ENCODE measurements at regions not wholly inside any gene's neighbourhood (a gene's known extent, or its start where the extent isn't known, plus 50 kb on each side); places are given as distances from the start of the nearest gene placed in this dataset.

- no peak for DNase-seq (ENCODE audit: low spot score)
These were observed 2212.7 kb upstream of the PCDH20 start for GRCh38 chr13:63628310-63628709.

GRCh38 chr13:63625869-63626268 lies 2210.2 kb upstream of the PCDH20 start:
- no peak for DNase-seq (ENCODE audit: low spot score)

- DNase-seq (ENCODE audit: low spot score), result no peak
These were observed 2199.4 kb upstream of the PCDH20 start for GRCh38 chr13:63614874-63615612.

GRCh38 chr13:63607153-63607552 lies 2191.5 kb upstream of the PCDH20 start:
- no peak for DNase-seq (ENCODE audit: low spot score)

GRCh38 chr13:63605962-63606361 lies 2190.3 kb upstream of the PCDH20 start:
- DNase-seq (ENCODE audit: low spot score), result no peak

- no peak for DNase-seq (ENCODE audit: low spot score)
These were observed 2189.8 kb upstream of the PCDH20 start for GRCh38 chr13:63605403-63605802.

- DNase-seq (ENCODE audit: low spot score), result no peak
These were observed 2180.2 kb upstream of the PCDH20 start for GRCh38 chr13:63595811-63596210.

- DNase-seq (ENCODE audit: low spot score), result no peak
These were observed 2170.8 kb upstream of the PCDH20 start for GRCh38 chr13:63586467-63586866.

GRCh38 chr13:63578796-63579195 lies 2163.1 kb upstream of the PCDH20 start:
- no peak for DNase-seq (ENCODE audit: low spot score)

- DNase-seq (ENCODE audit: low spot score), result no peak
These were observed 2151.4 kb upstream of the PCDH20 start for GRCh38 chr13:63567031-63567430.

GRCh38 chr13:63554157-63554556 lies 2138.5 kb upstream of the PCDH20 start:
- no peak for DNase-seq (ENCODE audit: low spot score)

- DNase-seq (ENCODE audit: low spot score), result no peak
These were observed 2136.1 kb upstream of the PCDH20 start for GRCh38 chr13:63551731-63552130.

- no peak for DNase-seq (ENCODE audit: low spot score)
These were observed 2130.9 kb upstream of the PCDH20 start for GRCh38 chr13:63546524-63546923.

GRCh38 chr13:63542770-63543169 lies 2127.1 kb upstream of the PCDH20 start:
- no peak for DNase-seq (ENCODE audit: low spot score)

- DNase-seq (ENCODE audit: low spot score), result no peak
These were observed 2125.7 kb upstream of the PCDH20 start for GRCh38 chr13:63541336-63541735.

GRCh38 chr13:63540061-63540460 lies 2124.4 kb upstream of the PCDH20 start:
- DNase-seq (ENCODE audit: low spot score), result no peak

- no peak for DNase-seq (ENCODE audit: low spot score)
These were observed 2101.7 kb upstream of the PCDH20 start for GRCh38 chr13:63517371-63517770.

- DNase-seq (ENCODE audit: low spot score), result no peak
These were observed 2100.5 kb upstream of the PCDH20 start for GRCh38 chr13:63516124-63516523.

GRCh38 chr13:63514886-63515285 lies 2099.2 kb upstream of the PCDH20 start:
- DNase-seq (ENCODE audit: low spot score), result no peak

- DNase-seq (ENCODE audit: low spot score), result no peak
These were observed 2096.4 kb upstream of the PCDH20 start for GRCh38 chr13:63512095-63512494.

GRCh38 chr13:63501702-63502101 lies 2086.1 kb upstream of the PCDH20 start:
- no peak for DNase-seq (ENCODE audit: low spot score)

- no peak for DNase-seq (ENCODE audit: low spot score)
These were observed 2082.0 kb upstream of the PCDH20 start for GRCh38 chr13:63497601-63498000.

- no peak for DNase-seq (ENCODE audit: low spot score)
These were observed 2077.0 kb upstream of the PCDH20 start for GRCh38 chr13:63492604-63493003.

- no peak for DNase-seq (ENCODE audit: low spot score)
These were observed 2074.5 kb upstream of the PCDH20 start for GRCh38 chr13:63490149-63490548.

Data from mesenteric fat pad (tissue), 1 donor.